Right kidney (tissue), 1 donor: ENCODE measurements at regions not wholly inside any gene's neighbourhood (a gene's known extent, or its start where the extent isn't known, plus 50 kb on each side); places are given as distances from the start of the nearest gene placed in this dataset.
"Not testable (repeated sequence)": the region's sequence is repeated elsewhere in the genome, so short reads cannot be mapped to it uniquely, and the experiment has no call there.

Experiments used
- DNase-seq: peaks from one replicate; pipeline ENCODE4 v3.0.0-alpha.2; 2016

DNA sequence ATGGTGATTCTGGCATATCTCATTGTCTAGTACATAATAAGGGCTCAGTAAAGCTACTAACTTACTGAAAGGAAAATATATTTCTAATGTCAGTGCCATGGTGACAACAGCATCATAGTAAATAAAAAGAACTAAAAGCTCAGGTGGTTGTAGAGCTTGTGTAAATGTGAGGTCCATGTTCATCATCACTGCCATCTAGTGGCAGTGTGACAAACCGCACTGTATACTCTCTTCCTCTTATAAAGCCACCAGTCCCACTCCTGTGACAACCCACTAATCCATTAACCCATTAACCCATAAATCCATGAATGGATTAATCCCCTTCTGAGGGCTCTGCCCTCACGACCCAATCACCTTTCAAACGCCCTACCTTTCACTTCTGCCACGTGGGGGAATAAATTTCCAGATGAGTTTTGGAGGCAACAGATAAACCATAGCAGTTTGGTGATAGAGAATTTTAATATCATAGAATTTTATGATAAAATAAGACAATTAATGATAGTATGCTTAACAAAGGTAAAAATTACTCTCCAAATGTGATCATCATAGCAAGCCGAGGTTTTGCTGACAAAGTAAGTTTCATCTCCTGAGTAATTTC is 160.4 kb upstream of the SGCG start:
- DNase-seq, result peak; percentile 30

- DNase-seq, result no peak
These were observed 158.9 kb upstream of the SGCG start for GRCh38 chr13:23021906-23022305.

DNA sequence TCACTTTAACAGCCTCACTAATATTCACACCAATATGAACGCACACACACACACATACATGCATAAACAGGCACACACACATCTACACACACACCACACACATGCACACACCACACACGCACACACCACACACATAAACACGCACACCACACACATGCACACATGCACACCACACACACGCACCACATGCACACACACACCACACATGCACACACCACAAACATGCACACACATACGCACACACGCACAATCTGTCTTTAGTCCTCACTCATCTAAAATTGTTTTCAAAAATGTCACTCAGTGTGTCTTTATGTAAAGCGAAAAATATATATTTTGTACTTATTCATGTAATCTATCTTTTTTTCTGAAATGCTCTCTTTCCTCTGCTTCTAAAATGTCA is 158.1 kb upstream of the SGCG start:
- DNase-seq, result no peak

- DNase-seq, result no peak
These were observed 154.7 kb upstream of the SGCG start for GRCh38 chr13:23025864-23026608.

GRCh38 chr13:23039266-23039935 is 141.4 kb upstream of the SGCG start:
- no peak for DNase-seq

GRCh38 chr13:23042181-23042580 is 138.6 kb upstream of the SGCG start:
- no peak for DNase-seq

- DNase-seq, result no peak
These were observed 135.9 kb upstream of the SGCG start for GRCh38 chr13:23044906-23045305.

- DNase-seq, result no peak
These were observed 130.7 kb upstream of the SGCG start for GRCh38 chr13:23050126-23050525.

GRCh38 chr13:23053711-23054110 is 127.1 kb upstream of the SGCG start:
- DNase-seq, result not testable (repeated sequence)

- DNase-seq, result no peak
These were observed 121.6 kb upstream of the SGCG start for GRCh38 chr13:23059173-23059572.

- DNase-seq, result no peak
These were observed 119.8 kb upstream of the SGCG start for GRCh38 chr13:23060959-23061358.

DNA sequence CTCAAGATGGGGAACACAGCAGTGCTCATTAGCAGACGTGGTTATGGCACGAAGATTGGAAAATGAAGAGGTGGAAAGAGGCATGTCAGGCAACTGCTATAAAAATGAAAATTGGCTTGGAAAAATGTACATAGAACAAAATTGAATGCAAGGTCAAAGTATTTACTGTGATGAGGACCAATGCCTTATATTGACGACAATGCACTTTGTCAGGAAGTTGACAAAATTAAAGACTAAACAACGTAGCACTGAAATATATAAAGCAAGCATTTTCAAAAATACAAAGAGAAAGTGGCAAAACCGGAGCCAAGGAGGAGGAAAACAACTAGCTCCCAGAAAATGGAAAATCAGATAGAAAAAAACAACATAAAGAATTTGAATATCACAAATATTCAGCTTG is 113.7 kb upstream of the SGCG start:
- DNase-seq, result no peak

- no peak for DNase-seq
These were observed 111.2 kb upstream of the SGCG start for GRCh38 chr13:23069566-23069965.

DNA sequence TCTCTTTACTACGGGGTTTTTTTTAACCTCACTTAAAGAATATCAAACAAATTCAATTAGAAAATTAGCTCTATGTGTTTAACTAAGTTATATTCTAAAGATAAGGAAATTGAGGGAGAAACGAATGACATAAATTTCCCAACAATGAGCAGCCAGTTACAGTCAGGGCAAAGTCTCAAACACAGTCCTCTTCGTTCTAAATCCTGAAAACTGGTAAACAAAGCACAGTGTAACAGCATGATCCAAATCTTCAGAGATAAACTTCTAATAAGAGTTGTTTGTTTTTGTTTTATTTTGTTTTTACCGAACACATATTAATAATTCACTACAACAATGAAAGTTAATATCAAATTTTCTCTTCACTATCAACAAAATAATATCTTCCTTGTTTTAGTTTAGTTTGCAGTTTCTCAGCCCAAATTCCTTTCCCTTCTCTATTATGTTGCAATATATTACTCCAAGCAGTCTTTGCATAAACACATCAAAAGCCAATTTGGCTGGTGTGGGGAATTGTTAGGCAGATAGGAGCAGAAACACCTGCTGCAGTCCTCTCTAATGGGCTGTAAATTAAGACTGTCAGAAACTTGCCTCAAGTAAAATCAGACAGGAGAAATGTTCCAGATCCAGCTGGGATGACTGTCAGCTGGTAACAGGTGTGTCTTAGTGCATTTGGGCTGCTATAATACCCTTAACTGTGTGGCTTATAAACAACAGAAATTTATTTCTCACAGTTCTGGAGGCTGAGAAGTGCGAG is 106.5 kb upstream of the SGCG start:
- DNase-seq, result no peak

GRCh38 chr13:23081220-23081619 is 99.6 kb upstream of the SGCG start:
- DNase-seq, result no peak

DNA sequence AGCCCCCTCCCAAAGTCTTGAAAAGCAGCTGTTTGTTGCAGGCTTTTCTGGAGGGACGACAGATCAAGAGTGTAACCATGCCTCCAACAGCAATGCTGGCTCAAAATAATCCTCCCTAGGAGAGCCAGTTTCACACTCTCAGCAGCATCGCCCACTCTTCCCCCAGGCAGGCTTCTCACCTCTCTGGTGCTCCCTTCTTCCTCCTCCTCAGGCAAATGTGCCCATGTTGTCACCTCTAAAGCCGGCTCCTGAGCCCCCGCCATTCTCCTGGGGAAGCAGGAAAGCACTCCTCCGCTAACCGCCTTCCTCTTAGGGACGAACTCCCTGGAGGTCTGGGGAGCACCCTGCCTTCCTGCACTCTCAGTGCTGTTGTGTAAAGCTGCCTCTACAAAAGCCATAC is 98.9 kb upstream of the SGCG start:
- no peak for DNase-seq

GRCh38 chr13:23086968-23087623 is 93.7 kb upstream of the SGCG start:
- DNase-seq, result no peak

- no peak for DNase-seq
These were observed 92.9 kb upstream of the SGCG start for GRCh38 chr13:23087880-23088279.

DNA sequence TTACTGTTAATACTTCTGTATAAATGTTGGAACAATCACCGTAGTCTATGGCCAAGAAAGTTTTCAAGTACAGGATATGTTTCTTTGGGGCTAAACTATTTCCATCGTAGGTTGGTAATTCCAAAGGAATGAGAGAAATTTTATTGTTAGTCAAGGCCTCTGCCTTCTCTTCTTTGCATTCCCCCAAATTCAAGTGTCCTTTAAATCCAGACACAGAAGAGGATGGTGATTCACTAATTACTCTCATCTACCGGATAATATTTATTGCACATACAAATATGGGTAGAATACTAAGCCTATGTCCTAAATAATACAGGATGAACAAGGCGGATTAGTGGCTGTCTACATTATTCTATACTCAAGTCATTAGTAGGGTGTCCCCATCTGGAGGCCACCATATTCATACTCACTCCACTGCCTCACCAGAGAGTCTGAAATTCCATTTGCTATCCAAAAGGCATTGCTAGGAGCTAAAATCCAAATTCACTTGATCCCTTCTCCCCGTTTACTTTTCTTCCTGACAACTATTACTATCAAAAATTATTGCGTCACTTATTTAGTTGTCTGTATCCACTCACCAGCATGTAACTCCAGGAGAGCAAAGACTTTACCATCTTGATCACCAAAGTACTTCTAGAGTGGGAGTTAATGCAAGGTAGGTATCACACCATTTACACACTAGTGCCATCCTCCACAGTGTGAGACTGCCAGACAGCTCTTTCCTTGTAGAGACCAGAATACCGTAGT is 82.4 kb upstream of the SGCG start:
- DNase-seq, result no peak

DNA sequence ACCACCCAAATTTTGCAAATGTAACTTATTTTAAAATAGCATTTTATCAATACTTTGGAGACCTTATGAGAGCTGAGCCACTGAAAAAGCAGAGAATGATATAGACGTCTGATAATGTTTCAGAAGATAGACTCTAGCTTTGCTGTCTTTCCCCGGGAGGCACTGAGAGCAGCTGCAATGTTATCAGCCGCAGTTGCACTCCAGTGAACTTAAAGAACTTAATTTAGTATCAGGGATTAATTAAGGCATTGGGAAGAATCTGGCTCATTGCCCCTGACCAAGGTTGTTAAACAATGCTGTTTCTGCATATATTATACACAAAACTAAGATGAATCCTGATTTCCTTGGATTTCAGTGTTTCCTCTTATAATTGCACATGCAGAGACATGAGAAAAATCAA is 75.7 kb upstream of the SGCG start:
- no peak for DNase-seq

DNA sequence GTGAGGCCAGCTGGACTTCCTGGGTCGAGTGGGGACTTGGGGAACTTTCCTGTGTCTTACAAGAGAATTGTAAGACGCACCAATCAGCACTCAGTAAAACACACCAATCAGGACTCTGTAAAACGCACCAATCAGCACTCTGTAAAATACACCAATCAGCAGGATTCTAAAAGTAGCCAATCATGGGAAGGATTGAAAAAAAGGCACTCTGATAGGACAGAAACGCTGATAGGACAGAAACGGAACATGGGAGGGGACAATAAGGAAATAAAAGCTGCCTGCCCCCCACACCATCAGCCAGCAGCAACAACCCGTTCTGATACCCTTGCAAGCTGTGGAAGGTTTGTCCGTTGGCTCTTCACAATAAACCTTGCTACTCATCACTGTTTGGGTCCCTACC is 73.1 kb upstream of the SGCG start:
- no peak for DNase-seq

- no peak for DNase-seq
These were observed 61.6 kb upstream of the SGCG start for GRCh38 chr13:23119131-23119530.
